CD14-positive monocyte (primary cell): ENCODE measurements at regions not wholly inside any gene's neighbourhood (a gene's known extent, or its start where the extent isn't known, plus 50 kb on each side); places are given as distances from the start of the nearest gene placed in this dataset.

ENCODE experiments used
- DNase-seq, 3 donors: peaks; one replicate each; pipeline ENCODE4 v3.0.0-alpha.2; 2011 to 2022
- H2AFZ ChIP-seq: 2 replicates; pipeline ENCODE4 v1.6.0; 2012; ENCODE audit warnings: mild to moderate bottlenecking, low read depth, low read length, inconsistent platforms; ENCODE audit not compliant: insufficient read depth, poor library complexity, severe bottlenecking
- H3K27ac ChIP-seq, 2 donors: 1 replicate in 1 of 2; 2 replicates in 1 of 2; pipeline ENCODE4 v1.5.1; 2012 to 2013; ENCODE audit warnings: low read length in 2 of 2, control low read depth in 1 of 2, inconsistent platforms in 1 of 2, low read depth in 1 of 2, mild to moderate bottlenecking in 1 of 2
- H3K27me3 ChIP-seq, 2 donors: one replicate each; pipeline versions ENCODE4 v1.6.0 to v1.6.1; 2011 to 2013; ENCODE audit warnings: low read length in 2 of 2; ENCODE audit not compliant: control insufficient read depth in 2 of 2, insufficient read depth in 2 of 2
- H3K36me3 ChIP-seq, 2 donors: replicated peaks in 1 of 2; 1 replicate in 1 of 2; 2 replicates in 1 of 2; pipeline versions ENCODE4 v1.5.1 to v1.6.1; 2012 to 2013; ENCODE audit warnings: low read length in 2 of 2, control low read depth in 1 of 2, inconsistent platforms in 1 of 2, mild to moderate bottlenecking in 1 of 2; ENCODE audit not compliant: insufficient read depth in 2 of 2, control insufficient read depth in 1 of 2
- H3K4me1 ChIP-seq, 2 donors: 1 replicate in 1 of 2; 2 replicates in 1 of 2; pipeline versions ENCODE4 v1.5.1 to v1.6.1; 2012 to 2013; ENCODE audit warnings: low read length in 2 of 2, control low read depth in 1 of 2, inconsistent platforms in 1 of 2, mild to moderate bottlenecking in 1 of 2, moderate library complexity in 1 of 2; ENCODE audit not compliant: insufficient read depth in 2 of 2, control insufficient read depth in 1 of 2
- H3K4me2 ChIP-seq: replicated peaks from 2 replicates; pipeline ENCODE3; 2012; ENCODE audit warnings: low read length, moderate library complexity, mild to moderate bottlenecking; ENCODE audit not compliant: poor library complexity, severe bottlenecking; ENCODE audit errors: extremely low read depth
- H3K4me3 ChIP-seq, 3 experiments: fragments of 200-600 bp in 1 of 3; sonication (generic) in 1 of 3; replicated peaks in 1 of 3; 1 replicate in 2 of 3; 2 replicates in 1 of 3; pipeline ENCODE4 v1.5.1; 2011 to 2013; ENCODE audit warnings: low read length in 3 of 3, mild to moderate bottlenecking in 3 of 3, control low read depth in 2 of 3, low read depth in 2 of 3, inconsistent platforms in 1 of 3, moderate library complexity in 1 of 3
- H3K79me2 ChIP-seq: 2 replicates; pipeline ENCODE4 v1.6.0; 2012; ENCODE audit warnings: mild to moderate bottlenecking, control low read depth, inconsistent platforms, low read length, moderate library complexity; ENCODE audit not compliant: insufficient read depth
- H3K9ac ChIP-seq: 2 replicates; pipeline ENCODE4 v1.6.0; 2017; ENCODE audit warnings: low read length, mild to moderate bottlenecking; ENCODE audit not compliant: insufficient read depth, poor library complexity, severe bottlenecking
- H3K9me3 ChIP-seq, 2 donors: replicated peaks in 1 of 2; 1 replicate in 1 of 2; 2 replicates in 1 of 2; pipeline versions ENCODE4 v1.5.1 to v1.6.1; 2012 to 2013; ENCODE audit warnings: low read length in 2 of 2, control low read depth in 1 of 2; ENCODE audit not compliant: control insufficient read depth in 1 of 2, insufficient read depth in 1 of 2
- H4K20me1 ChIP-seq: 2 replicates; pipeline ENCODE4 v1.6.0; 2012; ENCODE audit warnings: mild to moderate bottlenecking, low read length, control low read depth, moderate library complexity; ENCODE audit not compliant: insufficient read depth
- H3K27ac Mint-ChIP-seq, 7 donors: one replicate each; pipeline ENCODE4 v1.8.0; 2020; ENCODE audit warnings: mild to moderate bottlenecking in 7 of 7, mixed read lengths in 7 of 7, moderate library complexity in 6 of 7, inconsistent platforms in 2 of 7
- H3K27me3 Mint-ChIP-seq, 3 donors: one replicate each; pipeline ENCODE4 v1.8.0; 2021 to 2022; ENCODE audit warnings: low read depth in 3 of 3, mild to moderate bottlenecking in 3 of 3, mixed read lengths in 3 of 3, moderate library complexity in 3 of 3, inconsistent platforms in 1 of 3
- H3K36me3 Mint-ChIP-seq, 2 donors: one replicate each; pipeline ENCODE4 v1.8.0; 2020; ENCODE audit warnings: mixed read lengths in 2 of 2, inconsistent platforms in 1 of 2, mild to moderate bottlenecking in 1 of 2
- H3K4me1 Mint-ChIP-seq: one replicate; pipeline ENCODE4 v1.8.0; 2020; ENCODE audit warnings: mild to moderate bottlenecking, mixed read lengths
- H3K4me3 Mint-ChIP-seq, 2 donors: one replicate each; pipeline ENCODE4 v1.8.0; 2020; ENCODE audit warnings: mild to moderate bottlenecking in 2 of 2, mixed read lengths in 2 of 2, moderate library complexity in 1 of 2
- H3K9me3 Mint-ChIP-seq, 7 donors: one replicate each; pipeline ENCODE4 v1.8.0; 2020 to 2022; ENCODE audit warnings: mixed read lengths in 7 of 7, mild to moderate bottlenecking in 6 of 7, moderate library complexity in 6 of 7, inconsistent platforms in 2 of 7
- CTCF ChIP-seq: fragments of 200-600 bp; IDR thresholded peaks from one replicate; pipeline ENCODE4 v1.8.0; 2022; ENCODE audit warnings: antibody characterized with exemption, mild to moderate bottlenecking
- WGBS: methylation state at CpG from one replicate; pipeline ENCODE4 v1.1.5; 2013; ENCODE audit warnings: missing lambda C conversion rate; ENCODE audit not compliant: insufficient coverage; 5-methylcytosine and 5-hydroxymethylcytosine counted together
- intact Hi-C, 2 donors: fragments of 100-400 bp; cut with micrococcal nuclease; formaldehyde crosslinking; loops; one replicate each; pipeline versions ENCODE4 v1.15.0 to v1.15.1; 2023

GRCh38 chr21:14290576-14290975 lies 74.6 kb downstream of the RBM11 start:
- DNase-seq = no peak
- TF ChIP-seq CTCF = no peak
- H3K27me3 Mint-ChIP-seq = no peaks in the 10 kb centered on the region
- no CpG with 5 or more reads among the region's 4 CpGs for WGBS
- no peak overlapping the region for H3K27ac Mint-ChIP-seq
- H3K4me2 ChIP-seq = no peak overlapping the region
- intact Hi-C loops = no loop called here
- no peak overlapping the region for H3K9ac ChIP-seq
- no peaks in the 10 kb centered on the region for H3K4me1 Mint-ChIP-seq
- no peak overlapping the region for H2AFZ ChIP-seq
- H3K79me2 ChIP-seq = no peaks in the 10 kb centered on the region
- no peak overlapping the region for H3K27ac ChIP-seq
- H4K20me1 ChIP-seq = no peaks in the 10 kb centered on the region
- H3K36me3 ChIP-seq = no peaks in the 10 kb centered on the region
- H3K9me3 ChIP-seq = no peaks in the 10 kb centered on the region
- no peaks in the 10 kb centered on the region for H3K27me3 ChIP-seq
- no peaks in the 10 kb centered on the region for H3K36me3 Mint-ChIP-seq
- H3K4me3 ChIP-seq = no peak overlapping the region
- H3K9me3 Mint-ChIP-seq = peaks cover 1 to 8% (median 4%) of the 10 kb centered on the region in 7 donors
- H3K4me1 ChIP-seq = no peaks in the 10 kb centered on the region
- H3K4me3 Mint-ChIP-seq = no peak overlapping the region

DNA sequence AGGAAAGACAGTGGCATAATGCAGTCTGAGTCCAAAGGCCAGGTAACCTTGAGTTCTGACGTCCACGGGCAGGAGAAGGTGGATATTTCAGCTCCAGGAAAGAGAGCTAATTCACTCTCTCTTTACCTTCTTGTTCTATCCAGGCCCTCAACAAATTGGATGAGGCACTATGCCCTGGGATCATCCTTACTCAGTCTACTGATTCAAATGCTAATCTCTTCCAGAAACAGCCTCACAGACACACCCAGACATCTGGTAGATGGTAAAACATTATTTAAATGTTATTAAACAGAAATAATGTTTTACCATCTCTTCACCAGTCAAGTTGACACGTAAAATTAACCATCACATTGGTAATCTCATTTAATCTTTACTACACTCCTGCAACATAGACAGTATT lies 73.0 kb downstream of the RBM11 start:
- no peak for DNase-seq
- Mint-ChIP-seq H3K27me3 (no peaks in the 10 kb centered on the region), H3K9me3 (peaks cover 0 to 5% (median 0%) of the 10 kb centered on the region in 7 donors), H3K4me3 (no peak overlapping the region), H3K4me1 (no peaks in the 10 kb centered on the region), H3K36me3 (no peaks in the 10 kb centered on the region), H3K27ac (no peak overlapping the region)
- H3K4me2 ChIP-seq = no peak overlapping the region
- no peaks in the 10 kb centered on the region for H3K27me3 ChIP-seq
- WGBS = no CpG with 5 or more reads among the region's 3 CpGs
- no peaks in the 10 kb centered on the region for H3K4me1 ChIP-seq
- no peak overlapping the region for H3K27ac ChIP-seq
- H3K9me3 ChIP-seq = no peaks in the 10 kb centered on the region
- H3K36me3 ChIP-seq = no peaks in the 10 kb centered on the region
- no peaks in the 10 kb centered on the region for H4K20me1 ChIP-seq
- no peak overlapping the region for H2AFZ ChIP-seq
- TF ChIP-seq CTCF = no peak
- intact Hi-C loops = no loop called here
- no peak overlapping the region for H3K4me3 ChIP-seq
- no peak overlapping the region for H3K9ac ChIP-seq
- no peaks in the 10 kb centered on the region for H3K79me2 ChIP-seq
